Mesenchymal stem cell (in vitro differentiated cells and primary cell): ENCODE measurements at regions not wholly inside any gene's neighbourhood (a gene's known extent, or its start where the extent isn't known, plus 50 kb on each side); places are given as distances from the start of the nearest gene placed in this dataset.

Experiments
- DNase-seq: peaks from one replicate; pipeline ENCODE4 v3.0.0-alpha.2; 2013
- H2AFZ ChIP-seq: one replicate; pipeline ENCODE4 v1.6.1; 2013; ENCODE audit warnings: low read depth, mild to moderate bottlenecking, control low read depth, inconsistent platforms, low read length, moderate library complexity
- H2AK5ac ChIP-seq: 2 replicates; pipeline ENCODE4 v1.6.1; 2013; ENCODE audit warnings: low read length, moderate library complexity, mild to moderate bottlenecking, inconsistent platforms; ENCODE audit not compliant: severe bottlenecking
- H2BK120ac ChIP-seq: one replicate; pipeline ENCODE4 v1.6.1; 2013; ENCODE audit warnings: low read depth, mild to moderate bottlenecking, inconsistent platforms, low read length, moderate library complexity
- H2BK12ac ChIP-seq, 2 experiments: one replicate each; pipeline ENCODE4 v1.6.1; 2013; ENCODE audit warnings: inconsistent platforms in 2 of 2, low read length in 2 of 2, mild to moderate bottlenecking in 2 of 2, moderate library complexity in 2 of 2, control low read depth in 1 of 2
- H2BK15ac ChIP-seq: one replicate; pipeline ENCODE4 v1.6.1; 2013; ENCODE audit warnings: mild to moderate bottlenecking, low read depth, inconsistent platforms; ENCODE audit not compliant: poor library complexity, severe bottlenecking
- H2BK5ac ChIP-seq: 2 replicates; pipeline ENCODE4 v1.6.1; 2013; ENCODE audit warnings: low read depth, mild to moderate bottlenecking, low read length, control low read depth, inconsistent platforms; ENCODE audit not compliant: poor library complexity, severe bottlenecking
- H3K14ac ChIP-seq, 2 experiments: one replicate each; pipeline ENCODE4 v1.6.1; 2013; ENCODE audit warnings: inconsistent platforms in 2 of 2, low read length in 2 of 2, control low read depth in 1 of 2, mild to moderate bottlenecking in 1 of 2, moderate library complexity in 1 of 2
- H3K18ac ChIP-seq, 2 experiments: one replicate each; pipeline ENCODE4 v1.6.1; 2013; ENCODE audit warnings: inconsistent platforms in 2 of 2, low read length in 2 of 2, control low read depth in 1 of 2, low read depth in 1 of 2, mild to moderate bottlenecking in 1 of 2
- H3K23ac ChIP-seq, 2 experiments: one replicate each; pipeline ENCODE4 v1.6.1; 2013; ENCODE audit warnings: inconsistent platforms in 2 of 2, low read length in 2 of 2, mild to moderate bottlenecking in 2 of 2, moderate library complexity in 2 of 2, control low read depth in 1 of 2
- H3K27ac ChIP-seq: 2 replicates; pipeline ENCODE4 v1.5.1; 2013; ENCODE audit warnings: mild to moderate bottlenecking, moderate library complexity, low read length, control low read depth, inconsistent platforms; ENCODE audit not compliant: poor library complexity, severe bottlenecking
- H3K27me3 ChIP-seq, 2 experiments: 2 replicates each; pipeline versions ENCODE4 v1.6.1 to v1.7.0; 2013; ENCODE audit warnings: low read length in 2 of 2, mild to moderate bottlenecking in 2 of 2, moderate library complexity in 2 of 2, control low read depth in 1 of 2, inconsistent platforms in 1 of 2; ENCODE audit not compliant: control insufficient read depth in 1 of 2, insufficient read depth in 1 of 2
- H3K36me3 ChIP-seq, 2 experiments: 2 replicates each; pipeline versions ENCODE4 v1.6.1 to v1.7.0; 2013; ENCODE audit warnings: low read length in 2 of 2, control low read depth in 1 of 2, inconsistent platforms in 1 of 2, low read depth in 1 of 2, mild to moderate bottlenecking in 1 of 2; ENCODE audit not compliant: insufficient read depth in 2 of 2, control insufficient read depth in 1 of 2
- H3K4ac ChIP-seq, 2 experiments: one replicate each; pipeline ENCODE4 v1.6.1; 2013; ENCODE audit warnings: inconsistent platforms in 2 of 2, low read length in 2 of 2, mild to moderate bottlenecking in 2 of 2, moderate library complexity in 2 of 2, control low read depth in 1 of 2, low read depth in 1 of 2
- H3K4me1 ChIP-seq: 2 replicates; pipeline ENCODE4 v1.6.1; 2013; ENCODE audit warnings: low read depth, low read length, control low read depth; ENCODE audit not compliant: control insufficient read depth, insufficient read depth
- H3K4me2 ChIP-seq: 2 replicates; pipeline ENCODE4 v1.6.1; 2013; ENCODE audit warnings: low read length, mild to moderate bottlenecking, inconsistent platforms; ENCODE audit not compliant: poor library complexity, severe bottlenecking
- H3K4me3 ChIP-seq, 2 experiments: 2 replicates each; pipeline versions ENCODE4 v1.5.1 to v1.7.0; 2013; ENCODE audit warnings: low read length in 2 of 2, mild to moderate bottlenecking in 2 of 2, control low read depth in 1 of 2, low read depth in 1 of 2; ENCODE audit not compliant: insufficient read depth in 1 of 2
- H3K79me1 ChIP-seq: replicated peaks from 2 replicates; pipeline ENCODE4 v1.6.1; 2013; ENCODE audit warnings: mild to moderate bottlenecking, control low read depth, low read length, inconsistent platforms; ENCODE audit not compliant: poor library complexity, severe bottlenecking
- H3K9ac ChIP-seq: 2 replicates; pipeline ENCODE4 v1.7.0; 2013; ENCODE audit warnings: mild to moderate bottlenecking, low read length, moderate library complexity
- H3K9me3 ChIP-seq: 2 replicates; pipeline ENCODE4 v1.7.0; 2013; ENCODE audit warnings: mild to moderate bottlenecking, low read length; ENCODE audit not compliant: control insufficient read depth
- H4K8ac ChIP-seq: one replicate; pipeline ENCODE4 v1.6.1; 2013; ENCODE audit warnings: inconsistent platforms, mild to moderate bottlenecking, low read length, moderate library complexity
- H4K91ac ChIP-seq: one replicate; pipeline ENCODE4 v1.6.1; 2013; ENCODE audit warnings: mild to moderate bottlenecking, low read length, inconsistent platforms
- WGBS: methylation state at CpG from one replicate; pipeline ENCODE4 v1.1.7; 2013; ENCODE audit warnings: mixed read lengths; 5-methylcytosine and 5-hydroxymethylcytosine counted together

GRCh38 chr14:22419620-22420019 lies 169.4 kb downstream of the DAD1 start:
- no peak for DNase-seq
- no peak overlapping the region for H2BK120ac ChIP-seq
- no peak overlapping the region for H3K23ac ChIP-seq
- peaks cover 0 to 57% of the 10 kb centered on the region in 2 experiments for H3K27me3 ChIP-seq
- no peak overlapping the region for H3K4ac ChIP-seq
- no peak overlapping the region for H2AFZ ChIP-seq
- no peak overlapping the region for H2BK15ac ChIP-seq
- no peak overlapping the region for H3K4me2 ChIP-seq
- no peak overlapping the region for H2BK5ac ChIP-seq
- no peak overlapping the region for H3K18ac ChIP-seq
- H2AK5ac ChIP-seq = peak overlapping the region; percentile 16
- no peaks in the 10 kb centered on the region for H3K9me3 ChIP-seq
- H3K9ac ChIP-seq = no peak overlapping the region
- peaks cover 6% of the 10 kb centered on the region for H3K4me1 ChIP-seq
- no peak overlapping the region for H4K91ac ChIP-seq
- H3K36me3 ChIP-seq = no peaks in the 10 kb centered on the region
- H4K8ac ChIP-seq = no peak overlapping the region
- H3K14ac ChIP-seq = no peak overlapping the region
- no peak overlapping the region for H3K27ac ChIP-seq
- no peaks in the 10 kb centered on the region for H3K79me1 ChIP-seq
- no peak overlapping the region for H3K4me3 ChIP-seq
- H2BK12ac ChIP-seq = peak overlapping the region in 1 of 2 experiments; percentile 57
- 33% methylated on average over 1 of the region's 3 CpGs for WGBS

GRCh38 chr14:22418631-22419030 lies 170.4 kb downstream of the DAD1 start:
- Histone ChIP-seq H3K79me1 (no peaks in the 10 kb centered on the region), H3K4me2 (no peak overlapping the region), H3K4me1 (peaks cover 6% of the 10 kb centered on the region), H3K27me3 (peaks cover 0 to 51% of the 10 kb centered on the region in 2 experiments), H3K27ac (no peak overlapping the region), H2BK5ac (no peak overlapping the region), H3K4ac (no peak overlapping the region), H4K8ac (no peak overlapping the region), H2BK12ac (no peak overlapping the region), H4K91ac (no peak overlapping the region), H3K9ac (no peak overlapping the region), H2BK120ac (no peak overlapping the region), H3K14ac (no peak overlapping the region), H2AK5ac (no peak overlapping the region), H3K9me3 (no peaks in the 10 kb centered on the region), H3K23ac (no peak overlapping the region), H3K18ac (peak overlapping the region in 1 of 2 experiments; percentile 24), H3K4me3 (no peak overlapping the region), H2BK15ac (no peak overlapping the region), H2AFZ (no peak overlapping the region), H3K36me3 (no peaks in the 10 kb centered on the region)
- DNase-seq = no peak
- WGBS = 45% methylated on average over 4 of the region's 5 CpGs

GRCh38 chr14:22417914-22418313 lies 171.1 kb downstream of the DAD1 start:
- H2BK120ac ChIP-seq = no peak overlapping the region
- H3K9ac ChIP-seq = no peak overlapping the region
- H3K4me3 ChIP-seq = no peak overlapping the region
- DNase-seq = no peak
- H2BK12ac ChIP-seq = no peak overlapping the region
- H3K27me3 ChIP-seq = peaks cover 0 to 48% of the 10 kb centered on the region in 2 experiments
- H3K36me3 ChIP-seq = no peaks in the 10 kb centered on the region
- no peak overlapping the region for H4K91ac ChIP-seq
- H3K79me1 ChIP-seq = no peaks in the 10 kb centered on the region
- peaks cover 11% of the 10 kb centered on the region for H3K4me1 ChIP-seq
- H3K27ac ChIP-seq = no peak overlapping the region
- no peak overlapping the region for H3K14ac ChIP-seq
- no peak overlapping the region for H3K4me2 ChIP-seq
- H2BK5ac ChIP-seq = no peak overlapping the region
- H2AK5ac ChIP-seq = no peak overlapping the region
- H4K8ac ChIP-seq = no peak overlapping the region
- WGBS = 92% methylated on average over 3 of the region's 5 CpGs
- no peak overlapping the region for H3K23ac ChIP-seq
- no peaks in the 10 kb centered on the region for H3K9me3 ChIP-seq
- H2AFZ ChIP-seq = no peak overlapping the region
- H2BK15ac ChIP-seq = no peak overlapping the region
- no peak overlapping the region for H3K18ac ChIP-seq
- no peak overlapping the region for H3K4ac ChIP-seq

- no peak overlapping the region for H4K91ac ChIP-seq
- no peak overlapping the region for H3K4me2 ChIP-seq
- no peak overlapping the region for H4K8ac ChIP-seq
- no peak overlapping the region for H2BK15ac ChIP-seq
- peaks cover 11% of the 10 kb centered on the region for H3K4me1 ChIP-seq
- no peak overlapping the region for H2BK5ac ChIP-seq
- no peaks in the 10 kb centered on the region for H3K79me1 ChIP-seq
- H2AFZ ChIP-seq = no peak overlapping the region
- H3K27ac ChIP-seq = no peak overlapping the region
- no peak overlapping the region for H3K9ac ChIP-seq
- no peak overlapping the region for H2BK120ac ChIP-seq
- H2AK5ac ChIP-seq = no peak overlapping the region
- H3K36me3 ChIP-seq = no peaks in the 10 kb centered on the region
- DNase-seq = no peak
- H3K9me3 ChIP-seq = no peaks in the 10 kb centered on the region
- no peak overlapping the region for H3K4me3 ChIP-seq
- peak overlapping the region in 1 of 2 experiments; percentile 22 for H2BK12ac ChIP-seq
- 68% methylated on average over 2 of the region's 2 CpGs for WGBS
- H3K14ac ChIP-seq = no peak overlapping the region
- peaks cover 0 to 32% of the 10 kb centered on the region in 2 experiments for H3K27me3 ChIP-seq
- no peak overlapping the region for H3K23ac ChIP-seq
- no peak overlapping the region for H3K18ac ChIP-seq
- no peak overlapping the region for H3K4ac ChIP-seq
Measured at GRCh38 chr14:22416193-22416592, 172.8 kb downstream of the DAD1 start.
